ENCODE measurements at regions not wholly inside any gene's neighbourhood (a gene's known extent, or its start where the extent isn't known, plus 50 kb on each side); places are given as distances from the start of the nearest gene placed in this dataset.

GRCh38 chr12:115094163-115094816 lies 410.3 kb upstream of the TBX3 start:
- no peak for TF ChIP-seq EZH2 (IDR thresholded peaks at IDR 0.05; ENCODE audit: insufficient read depth, poor library complexity, severe bottlenecking)
- no peak for TF ChIP-seq EZH2phosphoT487 (IDR thresholded peaks at IDR 0.05; ENCODE audit: insufficient read depth, low read depth)

All from GM23248 (cell line).